DND-41 (cell line): ENCODE measurements at regions not wholly inside any gene's neighbourhood (a gene's known extent, or its start where the extent isn't known, plus 50 kb on each side); places are given as distances from the start of the nearest gene placed in this dataset.

ENCODE experiments used
- CTCF ChIP-seq: IDR thresholded peaks from 2 replicates; pipeline ENCODE4 v1.5.1; 2012; ENCODE audit warnings: borderline replicate concordance, low read length, moderate library complexity, mild to moderate bottlenecking; ENCODE audit not compliant: poor library complexity, severe bottlenecking; ENCODE audit errors: extremely low read depth
- EZH2 ChIP-seq: IDR thresholded peaks from 3 replicates; pipeline ENCODE4 v1.6.1; 2012; ENCODE audit warnings: borderline replicate concordance, low read depth, mild to moderate bottlenecking, moderate library complexity, low read length, inconsistent platforms; ENCODE audit not compliant: severe bottlenecking

DNA sequence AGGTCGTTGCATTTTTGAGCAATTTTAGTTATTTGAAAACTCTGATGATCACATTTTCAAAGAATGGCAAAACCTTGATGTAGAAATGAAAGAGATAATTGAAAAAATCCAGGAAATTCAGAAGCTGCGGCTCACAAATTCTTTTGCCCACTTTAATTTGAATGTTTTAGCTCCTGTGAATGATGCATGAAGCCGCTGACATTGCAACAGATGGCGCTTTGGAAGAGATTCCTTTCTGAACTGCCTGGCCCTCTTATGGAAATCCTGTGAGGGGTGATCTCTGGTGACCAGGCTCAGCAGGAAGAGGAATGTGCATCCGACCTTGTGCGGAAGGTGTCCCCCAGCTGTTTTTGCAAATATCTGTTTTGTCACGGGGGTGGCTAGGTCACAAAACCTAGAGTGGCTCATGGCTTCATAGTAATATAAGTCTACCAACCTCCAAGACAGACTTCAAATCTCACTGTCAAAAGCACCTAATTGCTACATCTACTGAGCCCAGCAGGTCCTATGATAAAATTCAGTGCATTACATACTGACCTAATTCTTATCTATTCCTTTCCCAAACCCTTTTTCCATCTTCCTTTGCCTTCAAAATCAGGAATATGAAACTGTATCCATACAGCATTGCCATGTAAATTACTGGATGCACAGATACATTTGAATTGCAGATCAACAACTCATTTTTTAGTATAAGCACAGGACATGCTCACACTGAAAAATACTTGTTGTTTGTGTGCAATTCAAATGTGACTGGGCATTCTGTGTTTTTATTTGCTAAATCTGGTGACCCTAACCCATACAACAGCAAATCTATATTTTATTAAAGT, 412.7 kb downstream of the ETS1 start:
- TF ChIP-seq CTCF (no peak), EZH2 (no peak)
